CD4-positive, alpha-beta T cell treated with Interleukin-15 for 4 hours (primary cell): ENCODE measurements at regions not wholly inside any gene's neighbourhood (a gene's known extent, or its start where the extent isn't known, plus 50 kb on each side); places are given as distances from the start of the nearest gene placed in this dataset.
"Not testable (repeated sequence)": the region's sequence is repeated elsewhere in the genome, so short reads cannot be mapped to it uniquely, and the experiment has no call there.

Source experiments
- DNase-seq: peaks from one replicate; pipeline ENCODE4 v3.0.0-alpha.2; 2020; ENCODE audit warnings: low spot score

- DNase-seq, result no peak
Observed at GRCh38 chr1:99062192-99062591, 57.5 kb upstream of the PLPPR5 start.

GRCh38 chr1:99069146-99069545, 64.5 kb upstream of the PLPPR5 start:
- no peak for DNase-seq

GRCh38 chr1:99078529-99078928, 73.9 kb upstream of the PLPPR5 start:
- DNase-seq, result not testable (repeated sequence)

- DNase-seq, result no peak
Observed at GRCh38 chr1:99082366-99082765, 77.7 kb upstream of the PLPPR5 start.

GRCh38 chr1:99083338-99083737, 78.7 kb upstream of the PLPPR5 start:
- no peak for DNase-seq

- no peak for DNase-seq
Observed at GRCh38 chr1:99084562-99084961, 79.9 kb upstream of the PLPPR5 start.

GRCh38 chr1:99086057-99086456, 81.4 kb upstream of the PLPPR5 start:
- no peak for DNase-seq

GRCh38 chr1:99098589-99098988, 93.9 kb upstream of the PLPPR5 start:
- no peak for DNase-seq

- no peak for DNase-seq
Observed at GRCh38 chr1:99106274-99106673, 101.6 kb upstream of the PLPPR5 start.

GRCh38 chr1:99107680-99108079, 103.0 kb upstream of the PLPPR5 start:
- DNase-seq, result no peak

GRCh38 chr1:99110140-99111041, 105.7 kb upstream of the PLPPR5 start:
- DNase-seq, result no peak

- no peak for DNase-seq
Observed at GRCh38 chr1:99115231-99115630, 110.6 kb upstream of the PLPPR5 start.

- DNase-seq, result no peak
Observed at GRCh38 chr1:99119188-99119587, 114.5 kb upstream of the PLPPR5 start.

- DNase-seq, result no peak
Observed at GRCh38 chr1:99122039-99122438, 117.4 kb upstream of the PLPPR5 start.

- DNase-seq, result no peak
Observed at GRCh38 chr1:99123936-99124335, 119.3 kb upstream of the PLPPR5 start.

- no peak for DNase-seq
Observed at GRCh38 chr1:99131546-99131945, 126.9 kb upstream of the PLPPR5 start.

GRCh38 chr1:99133756-99134500, 129.3 kb upstream of the PLPPR5 start:
- no peak for DNase-seq

GRCh38 chr1:99137554-99138206, 126.6 kb upstream of the PLPPR4 start:
- no peak for DNase-seq

- DNase-seq, result no peak
Observed at GRCh38 chr1:99139876-99140275, 124.4 kb upstream of the PLPPR4 start.

- no peak for DNase-seq
Observed at GRCh38 chr1:99146129-99146848, 118.0 kb upstream of the PLPPR4 start.

- DNase-seq, result no peak
Observed at GRCh38 chr1:99149952-99150351, 114.3 kb upstream of the PLPPR4 start.

- DNase-seq, result no peak
Observed at GRCh38 chr1:99152132-99152531, 112.2 kb upstream of the PLPPR4 start.
